Stimulated activated CD8-positive, alpha-beta memory T cell treated with anti-CD3 and anti-CD28 coated beads, Interleukin-7, amount 100 ng/mL, for 4 hours (primary cell): ENCODE measurements at regions not wholly inside any gene's neighbourhood (a gene's known extent, or its start where the extent isn't known, plus 50 kb on each side); places are given as distances from the start of the nearest gene placed in this dataset.

Experiments
- DNase-seq, 2 donors: peaks; one replicate each; pipeline ENCODE4 v3.0.0-alpha.2; 2020; ENCODE audit warnings: low read depth in 2 of 2

DNA sequence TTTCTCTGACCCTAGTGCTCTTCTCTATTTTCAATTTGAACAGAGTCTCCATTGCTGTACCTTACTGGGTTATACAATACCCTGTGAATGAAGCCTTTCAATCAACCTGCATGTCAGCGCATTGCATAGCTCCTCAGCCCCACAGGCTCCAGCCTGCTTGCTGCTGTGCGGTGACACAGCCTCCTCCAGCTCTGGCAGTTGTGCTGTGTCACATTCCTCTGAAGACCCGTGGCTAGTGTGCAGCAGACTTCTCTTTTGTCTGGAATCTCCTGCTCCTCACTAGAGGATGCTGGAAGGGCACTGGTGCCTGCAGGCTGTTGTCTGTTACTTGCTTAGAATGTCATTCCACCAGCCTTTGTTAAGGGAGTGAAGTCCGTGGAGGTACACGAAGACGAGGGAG lies 390.1 kb upstream of the B3GAT1 start:
- DNase-seq, result no peak

DNA sequence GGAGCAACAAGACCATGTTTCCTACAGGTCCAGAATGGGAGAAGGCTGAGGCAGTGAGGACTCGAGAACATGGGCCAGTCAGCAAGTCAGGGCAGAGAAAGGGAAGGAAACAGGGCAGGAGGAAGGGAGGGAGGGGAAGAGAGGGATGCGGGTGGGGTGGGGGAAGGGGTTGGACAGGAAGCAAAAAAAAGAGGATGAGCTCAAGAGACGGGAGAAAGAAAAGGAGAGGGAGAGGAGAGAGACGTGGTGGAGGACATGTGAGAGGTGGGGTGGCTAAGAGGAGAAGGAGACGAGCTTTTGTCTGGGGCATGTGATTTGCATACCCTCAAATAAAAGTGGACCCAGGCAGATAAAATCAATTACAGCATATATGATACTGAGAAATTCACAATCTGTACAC lies 389.5 kb upstream of the B3GAT1 start:
- no peak for DNase-seq

DNA sequence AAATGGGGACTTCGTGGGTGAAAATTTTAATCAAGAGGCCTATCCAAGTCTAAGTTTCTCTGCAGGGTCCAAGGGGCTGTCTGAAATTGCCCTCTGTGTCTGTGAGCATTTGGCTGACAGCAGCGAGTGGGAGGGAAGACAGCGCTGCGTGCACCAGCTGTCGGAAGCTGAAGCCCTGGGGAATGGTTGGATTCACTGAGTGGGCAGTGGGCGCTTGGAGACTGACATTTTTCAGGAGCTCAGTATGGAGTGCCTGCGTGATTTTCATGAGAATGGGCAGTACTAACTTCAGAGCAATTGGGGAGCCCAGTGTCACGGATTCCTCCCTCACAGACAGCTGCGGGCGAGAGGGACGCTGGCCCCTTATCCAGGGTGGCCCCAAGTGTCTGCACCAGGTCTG lies 388.8 kb upstream of the B3GAT1 start:
- no peak for DNase-seq

DNA sequence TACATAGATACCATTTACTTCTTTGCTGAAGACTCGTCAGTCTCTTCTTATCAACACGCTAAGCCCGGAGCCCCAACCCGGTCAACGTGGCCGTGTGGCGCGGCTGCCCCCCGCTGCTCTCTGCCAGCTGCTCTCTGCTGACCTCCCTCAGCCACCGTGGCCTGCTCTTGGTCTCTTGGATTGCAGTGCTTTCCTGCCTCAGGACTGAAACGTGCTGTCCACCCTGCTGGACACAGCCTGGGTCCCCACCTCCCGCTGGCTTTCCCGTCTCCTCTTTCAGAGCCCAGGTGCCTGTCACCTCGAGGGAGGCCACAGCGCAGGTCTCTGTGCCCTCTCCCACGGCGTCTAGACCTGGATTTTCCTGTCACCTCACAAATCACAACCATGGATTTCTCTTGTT lies 388.1 kb upstream of the B3GAT1 start:
- no peak for DNase-seq

DNA sequence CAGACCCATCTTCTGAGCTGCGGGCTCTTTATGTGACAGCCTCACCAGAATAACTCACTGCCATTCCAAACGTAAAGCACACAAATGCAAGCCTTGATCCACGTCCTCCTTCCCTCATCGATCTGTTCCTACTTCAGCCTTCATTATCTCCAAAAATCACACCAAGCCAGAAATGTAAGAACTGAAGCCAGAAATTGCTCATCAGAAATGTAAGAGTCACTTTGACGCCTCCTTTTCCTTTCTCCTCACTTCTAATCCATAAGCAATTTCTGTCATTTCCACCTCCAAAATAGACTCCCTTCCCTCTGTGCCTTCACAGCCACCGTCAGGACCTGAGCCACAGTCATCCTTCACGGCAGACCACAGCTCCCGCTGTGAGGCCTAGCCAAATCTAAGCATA lies 387.3 kb upstream of the B3GAT1 start:
- DNase-seq, result no peak

DNA sequence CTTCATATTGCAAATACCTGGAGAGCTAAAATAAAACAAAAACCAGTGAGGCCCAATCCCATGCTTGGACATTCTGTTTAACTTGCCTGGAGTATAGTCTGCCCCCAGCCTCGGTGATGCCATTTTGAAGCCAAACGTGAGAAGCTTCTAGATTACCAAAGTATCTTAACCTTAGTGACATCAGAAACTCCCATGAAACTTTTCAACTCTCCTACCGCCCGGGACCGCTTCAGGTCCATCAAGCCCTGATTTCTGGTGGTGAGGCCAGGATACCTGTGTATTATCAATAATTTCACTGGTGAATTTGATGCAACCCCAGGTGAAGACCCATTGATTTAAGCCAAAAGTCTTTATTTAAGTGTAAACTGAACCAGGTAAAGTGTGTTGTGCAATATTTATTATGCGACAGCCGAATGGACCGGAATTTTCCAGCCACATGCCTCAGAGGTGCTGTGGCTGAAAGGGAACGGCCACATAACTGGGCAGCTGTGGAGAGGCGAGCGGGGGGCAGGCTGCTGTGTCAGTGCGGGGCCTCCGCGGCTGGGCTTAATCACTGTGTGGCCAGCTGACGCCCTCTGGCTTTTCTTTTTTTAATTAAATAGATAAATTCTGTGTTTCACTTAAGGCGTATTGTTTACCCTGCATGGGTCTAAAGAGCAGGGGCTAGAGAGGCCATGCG lies 385.5 kb upstream of the B3GAT1 start:
- no peak for DNase-seq

DNA sequence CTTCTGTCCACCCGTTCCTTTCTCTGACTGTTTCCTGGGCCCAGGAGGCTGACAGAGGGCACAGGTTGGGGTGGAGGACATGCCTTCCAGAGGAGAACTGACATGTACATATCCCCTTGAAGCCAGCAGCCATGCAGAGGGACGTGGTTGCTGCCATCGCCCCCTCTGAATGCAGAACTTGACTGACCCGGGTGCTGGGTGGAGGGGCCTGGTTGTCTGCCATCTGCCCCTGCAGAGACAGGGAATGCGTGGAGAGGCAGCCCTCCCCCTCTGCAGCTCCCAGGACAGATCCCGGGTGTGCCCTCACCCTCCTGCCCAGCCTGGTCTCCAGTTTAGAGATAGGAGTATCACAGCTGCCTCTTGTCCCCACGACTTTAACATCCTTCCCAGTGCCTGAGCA lies 383.0 kb upstream of the B3GAT1 start:
- no peak for DNase-seq

DNA sequence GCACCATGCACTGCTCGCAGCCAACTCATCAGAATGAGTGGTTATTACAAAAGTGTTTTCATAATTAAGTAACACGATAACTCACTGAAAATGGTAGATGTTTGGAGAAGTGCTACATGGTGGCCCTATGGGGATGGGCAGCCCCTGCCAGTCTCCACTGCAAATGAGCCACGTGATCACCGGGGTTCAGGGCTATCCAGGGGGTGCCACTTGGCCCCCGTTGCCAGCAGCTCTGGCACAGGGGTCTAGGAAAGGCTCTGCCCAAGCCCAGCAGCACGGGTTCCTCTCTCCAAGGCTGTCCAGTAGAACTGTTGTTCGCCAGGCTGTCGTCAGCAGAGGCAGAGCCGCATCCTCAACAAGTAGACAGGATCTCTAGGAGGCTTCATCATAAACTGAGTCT lies 382.1 kb upstream of the B3GAT1 start:
- no peak for DNase-seq

DNA sequence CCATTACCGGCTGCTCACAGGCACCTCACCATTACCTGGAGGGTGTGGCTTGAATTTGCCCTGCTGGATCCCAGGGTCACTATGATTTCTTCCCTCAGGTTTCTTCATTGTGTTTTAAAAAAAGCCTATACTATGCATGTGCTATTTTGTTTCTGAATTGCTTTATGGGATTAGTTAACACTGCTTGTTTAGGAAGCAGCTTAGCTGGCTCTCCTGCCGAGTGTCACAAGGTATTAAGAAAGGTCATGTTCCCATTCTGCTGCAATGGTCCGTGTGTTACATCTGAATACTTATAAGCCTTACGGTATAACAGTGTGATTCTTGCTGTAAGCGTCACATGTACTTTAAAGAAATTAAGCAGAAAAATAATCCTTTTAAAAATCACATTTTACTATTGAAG lies 380.6 kb upstream of the B3GAT1 start:
- no peak for DNase-seq

DNA sequence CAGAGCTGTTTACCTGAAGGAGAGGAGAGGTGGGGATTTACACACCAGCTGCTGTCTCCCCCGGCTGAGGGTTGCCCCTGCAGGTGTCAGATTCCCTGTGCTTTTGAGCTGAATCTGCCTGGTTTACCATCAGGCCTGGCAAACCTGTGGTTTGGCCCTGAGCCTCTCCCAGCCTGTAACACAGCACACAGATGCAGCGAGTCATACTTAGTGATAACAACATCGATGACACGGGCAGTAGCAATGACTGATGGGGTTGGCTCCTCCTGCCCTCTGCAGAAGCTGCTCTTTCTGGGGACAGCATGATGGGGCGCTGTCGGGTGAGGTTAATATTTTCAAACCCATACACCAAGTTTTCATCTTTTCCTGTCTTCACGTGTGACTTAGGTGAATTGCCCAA lies 380.0 kb upstream of the B3GAT1 start:
- no peak for DNase-seq

DNA sequence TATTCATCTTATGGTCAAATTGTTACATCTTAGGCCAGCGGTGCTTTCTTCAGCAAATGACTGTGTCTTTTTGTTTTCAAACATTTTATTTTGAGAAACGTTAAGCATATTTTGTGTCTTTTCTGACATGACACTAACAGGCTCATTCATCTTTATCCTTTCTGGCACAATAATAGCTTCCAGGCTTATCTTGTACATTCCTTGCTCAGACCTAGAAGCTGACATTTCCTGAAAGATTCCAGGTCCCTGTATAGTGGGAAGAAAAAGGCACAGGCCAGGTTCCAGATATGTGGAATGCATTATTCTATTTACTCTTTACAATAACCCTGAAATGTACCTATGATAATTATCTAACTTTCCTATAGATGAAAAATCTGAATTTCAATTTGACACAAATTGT lies 379.1 kb upstream of the B3GAT1 start:
- DNase-seq, result no peak

DNA sequence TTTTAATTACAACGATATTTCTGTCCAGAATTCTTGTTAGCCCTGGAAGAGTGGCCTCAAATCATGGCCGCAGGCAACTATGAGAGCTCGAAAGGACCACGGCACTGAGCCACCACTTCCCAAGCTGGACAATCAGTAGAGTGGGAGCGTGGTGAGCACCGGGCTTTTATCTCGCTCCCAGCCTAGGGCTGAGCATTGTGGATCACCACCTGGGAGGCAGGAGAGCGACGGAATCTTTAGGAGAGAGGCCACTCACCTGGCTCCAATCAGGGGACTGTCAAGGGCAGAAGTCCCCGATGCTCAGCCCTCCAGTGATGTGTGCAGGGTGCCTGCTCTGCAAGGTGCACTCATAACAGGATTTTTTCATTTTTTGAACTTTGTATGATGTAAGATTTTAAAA lies 377.1 kb upstream of the B3GAT1 start:
- DNase-seq, result no peak

DNA sequence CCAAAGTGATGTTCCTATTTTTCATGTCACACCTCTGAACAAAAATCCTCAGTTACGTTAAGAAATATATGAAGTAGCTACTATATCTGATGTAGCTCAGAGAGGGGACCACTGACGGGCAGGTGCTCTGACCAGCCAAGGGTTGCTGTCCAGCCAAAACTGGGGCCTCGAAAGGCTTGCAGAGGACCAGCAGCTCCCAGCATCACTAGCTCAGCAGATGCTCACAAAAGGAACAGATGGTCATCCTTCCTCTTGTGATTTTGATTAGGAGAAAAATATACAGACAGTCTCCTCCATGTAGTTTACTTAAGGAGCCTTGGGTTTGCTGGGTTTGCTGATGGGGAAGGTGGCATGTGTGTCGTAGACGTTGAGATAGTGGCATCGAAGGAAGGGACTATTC lies 374.6 kb upstream of the B3GAT1 start:
- no peak for DNase-seq

DNA sequence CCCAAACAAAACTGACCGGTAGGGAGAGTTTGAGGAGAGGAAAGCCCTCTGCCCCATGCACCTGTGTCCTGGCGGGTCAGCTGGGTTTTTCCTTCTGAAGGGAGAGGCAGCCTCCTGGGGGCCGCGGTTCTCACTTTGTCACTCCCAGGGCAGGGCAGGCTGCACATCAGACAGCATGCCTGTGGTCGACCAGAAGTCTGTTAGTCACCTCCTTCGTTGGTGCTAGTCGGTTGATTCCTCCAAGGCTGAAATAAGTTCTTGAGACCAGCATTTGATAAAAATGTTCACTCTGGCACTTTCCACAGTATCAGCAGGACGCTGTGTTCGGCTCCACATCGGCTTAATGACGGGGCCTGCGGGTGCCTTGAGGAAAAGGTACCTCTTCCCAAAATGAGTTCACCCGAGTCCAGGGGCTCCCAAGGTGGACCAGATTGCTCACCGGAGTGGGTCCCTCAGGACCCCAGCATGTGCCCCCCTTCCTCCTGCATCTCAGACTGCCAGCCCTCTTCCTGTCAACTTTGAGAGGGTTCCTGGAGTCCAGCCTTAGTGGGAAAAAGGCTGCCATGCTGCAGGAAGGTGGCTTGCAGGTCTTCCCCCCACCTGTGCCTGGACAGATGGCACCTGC lies 373.7 kb upstream of the B3GAT1 start:
- no peak for DNase-seq

DNA sequence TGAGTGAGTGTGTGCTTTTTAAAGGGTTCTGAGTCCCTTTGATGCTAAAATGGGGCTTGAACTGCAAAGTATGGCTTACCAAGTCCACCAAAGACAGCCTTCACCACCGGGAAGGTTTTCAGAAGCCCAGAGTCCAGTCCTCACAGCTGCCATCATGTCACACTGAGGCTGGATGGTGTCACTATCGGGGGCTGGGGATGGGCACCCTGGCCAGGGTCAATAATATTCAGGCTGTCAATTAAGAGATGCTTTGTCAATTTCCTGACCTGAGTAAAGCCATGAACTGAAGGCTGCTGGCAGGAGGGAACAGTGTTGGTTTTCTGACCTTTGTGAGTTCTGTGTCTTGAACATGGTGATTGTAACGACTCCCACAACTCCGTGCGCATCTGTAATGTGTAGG lies 373.0 kb upstream of the B3GAT1 start:
- no peak for DNase-seq

DNA sequence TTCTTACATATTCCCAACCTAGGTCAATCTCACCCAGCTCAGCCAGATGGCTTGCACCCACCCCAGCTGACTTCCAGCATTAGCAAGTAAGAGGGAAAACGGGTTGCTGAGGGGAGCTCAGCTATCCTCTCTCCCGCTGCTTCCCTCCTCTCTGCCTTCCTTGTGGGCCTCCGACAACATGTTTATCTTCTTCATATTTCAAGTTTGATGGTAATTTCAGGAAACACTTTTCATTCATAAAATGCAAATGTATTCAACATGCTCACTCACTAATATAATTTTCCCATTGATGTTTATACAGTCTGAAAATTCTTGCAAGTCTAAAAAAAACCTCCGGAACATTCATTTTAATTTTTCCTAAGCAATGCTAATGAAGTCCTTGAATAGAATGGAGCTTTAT lies 372.5 kb upstream of the B3GAT1 start:
- DNase-seq, result no peak

DNA sequence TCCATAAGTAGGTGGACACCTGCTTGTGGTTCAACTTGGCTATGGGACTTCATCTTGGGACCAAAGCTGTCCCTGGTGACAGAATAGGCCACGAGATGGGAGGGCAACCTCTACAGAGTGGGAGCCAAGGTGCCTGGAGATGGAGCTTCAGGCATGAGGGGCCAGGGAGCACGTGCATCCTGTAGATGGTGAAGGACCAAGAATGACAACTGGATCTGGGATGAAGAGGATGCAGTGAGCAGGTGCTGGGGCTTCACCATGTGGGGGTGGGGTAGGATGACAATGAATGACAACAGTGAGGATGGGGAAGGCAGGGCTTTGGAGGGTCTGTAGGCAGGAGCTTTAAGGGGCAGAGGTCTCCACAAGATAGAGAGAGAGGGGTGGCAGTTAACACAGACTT lies 372.0 kb upstream of the B3GAT1 start:
- DNase-seq, result no peak

DNA sequence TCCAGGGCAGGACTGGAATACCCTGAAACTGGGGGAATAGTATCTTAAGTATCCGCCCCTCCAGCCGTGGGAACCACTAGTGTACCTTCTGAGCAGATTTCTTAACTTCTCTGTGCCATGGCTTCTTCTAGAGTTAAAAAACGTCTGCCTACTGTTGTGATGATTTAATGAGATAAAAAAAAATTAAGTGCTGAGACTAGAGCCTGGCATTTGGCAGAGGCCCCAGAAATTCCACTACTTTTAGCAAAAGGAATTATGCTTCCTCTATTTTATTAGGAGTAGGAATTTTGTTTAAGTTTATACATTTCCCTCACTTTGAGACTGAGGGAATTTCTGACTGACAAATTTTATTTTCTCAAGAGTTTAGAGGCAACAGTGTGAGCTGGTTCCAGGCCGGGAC lies 371.2 kb upstream of the B3GAT1 start:
- no peak for DNase-seq

DNA sequence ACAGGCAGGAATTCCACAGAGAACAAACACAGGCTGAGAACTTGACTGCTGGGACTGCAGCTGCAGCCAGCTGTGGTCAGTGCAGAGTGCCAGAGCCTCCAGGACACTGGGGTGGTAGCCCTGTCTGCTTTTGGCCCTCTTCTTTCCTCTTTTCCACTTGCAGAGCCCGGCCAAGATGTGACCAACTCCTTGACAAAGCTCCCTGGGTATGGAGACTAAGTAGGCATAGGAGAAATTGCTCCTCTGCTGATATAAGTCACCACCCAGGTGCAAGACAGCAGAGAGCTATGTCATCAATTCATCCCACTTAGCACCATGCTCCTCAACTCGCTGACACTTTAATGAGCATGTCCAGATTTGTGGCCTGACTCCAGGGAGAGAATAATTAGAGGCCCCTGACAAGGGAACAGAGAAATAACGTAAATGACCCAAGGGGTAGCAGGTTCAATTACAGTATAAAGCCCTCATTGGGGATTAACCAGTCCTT lies 369.4 kb upstream of the B3GAT1 start:
- no peak for DNase-seq

DNA sequence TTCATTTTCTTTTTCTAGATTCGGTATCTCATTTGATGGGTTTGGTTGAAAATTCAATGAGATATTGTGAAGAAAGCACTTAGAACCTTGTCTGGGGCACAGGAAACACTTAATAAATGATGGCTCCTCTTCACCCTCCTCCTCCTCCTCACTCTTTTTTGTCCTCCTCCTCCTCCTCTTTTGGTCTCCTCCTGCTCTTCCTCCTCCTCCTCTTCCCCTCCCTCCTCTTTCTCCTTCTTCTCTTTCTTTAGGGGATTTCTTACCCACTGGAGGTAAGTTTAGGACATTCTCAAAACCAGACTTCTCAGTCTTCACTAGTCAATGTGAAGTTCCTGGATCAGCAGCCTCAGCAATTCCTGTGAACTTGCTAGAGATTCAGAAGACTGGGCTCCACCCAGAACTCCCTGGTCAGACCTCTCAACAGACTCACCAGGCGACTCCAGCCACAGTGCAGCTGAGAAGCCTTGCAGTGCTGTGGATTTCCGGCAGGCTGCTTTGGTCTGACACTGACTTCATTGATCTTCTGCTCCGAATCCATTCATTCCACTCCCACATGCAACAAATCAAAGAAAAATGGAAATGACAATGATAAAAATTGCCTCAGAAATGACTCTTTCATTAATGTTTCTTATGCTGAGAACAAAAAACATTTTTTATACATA lies 368.6 kb upstream of the B3GAT1 start:
- no peak for DNase-seq

DNA sequence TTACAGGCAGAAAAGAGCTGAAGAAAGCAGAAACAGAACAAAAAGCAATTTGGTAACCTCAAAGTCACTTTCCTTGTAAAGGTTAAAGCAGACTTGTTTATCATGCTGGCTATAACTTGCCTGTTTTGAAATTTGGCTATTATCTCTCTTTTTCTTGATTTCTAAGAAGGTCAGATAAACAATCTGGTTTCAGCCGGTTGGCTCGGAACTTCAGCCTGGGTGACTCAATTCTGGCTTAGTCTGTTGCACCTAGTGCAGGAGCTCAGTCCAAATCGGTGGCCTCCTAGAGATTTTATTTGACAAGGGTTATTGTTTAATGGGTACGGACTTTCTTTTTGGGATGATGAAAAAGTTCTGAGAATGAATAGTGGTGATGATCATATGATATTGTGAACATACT lies 367.1 kb upstream of the B3GAT1 start:
- no peak for DNase-seq

DNA sequence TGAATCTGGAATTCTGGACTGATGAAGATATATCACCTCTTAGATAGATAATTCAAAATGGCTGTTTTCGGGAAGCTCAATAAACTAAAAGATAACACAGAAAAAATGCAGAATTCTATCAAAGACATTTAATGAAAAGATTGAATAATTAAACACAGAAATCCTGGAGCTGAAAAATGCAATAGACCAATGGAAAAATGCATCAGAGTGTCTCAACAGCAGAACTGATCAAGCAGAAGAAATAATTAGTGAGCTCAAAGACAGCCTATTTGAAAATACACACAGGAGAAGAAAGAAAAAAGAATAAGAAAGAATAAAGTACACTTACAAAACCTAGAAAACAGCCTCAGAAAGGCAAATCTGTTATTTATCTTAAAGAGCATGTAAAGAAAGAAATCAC lies 356.4 kb upstream of the B3GAT1 start:
- no peak for DNase-seq

DNA sequence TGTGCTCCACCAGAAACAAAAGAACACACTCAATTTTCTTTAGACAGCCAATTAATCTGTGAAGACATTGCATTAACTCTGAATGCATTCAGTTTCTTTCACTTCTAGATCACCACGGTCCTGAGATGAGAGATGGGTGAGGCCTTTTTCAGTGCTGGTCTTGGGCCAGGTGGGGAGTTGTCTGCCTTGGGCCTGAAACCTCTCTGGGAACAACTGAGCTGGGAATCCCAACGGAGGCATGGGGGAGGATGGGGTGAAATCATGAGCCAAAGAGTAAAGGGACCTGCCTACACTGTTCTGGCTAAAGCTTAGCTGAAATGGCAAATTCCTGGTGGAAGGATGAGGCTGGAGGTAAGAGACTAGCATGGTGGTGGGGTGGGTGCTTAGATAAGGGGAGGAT lies 353.5 kb upstream of the B3GAT1 start:
- DNase-seq, result no peak
